ENCODE measurements at regions not wholly inside any gene's neighbourhood (a gene's known extent, or its start where the extent isn't known, plus 50 kb on each side); places are given as distances from the start of the nearest gene placed in this dataset.

DNA sequence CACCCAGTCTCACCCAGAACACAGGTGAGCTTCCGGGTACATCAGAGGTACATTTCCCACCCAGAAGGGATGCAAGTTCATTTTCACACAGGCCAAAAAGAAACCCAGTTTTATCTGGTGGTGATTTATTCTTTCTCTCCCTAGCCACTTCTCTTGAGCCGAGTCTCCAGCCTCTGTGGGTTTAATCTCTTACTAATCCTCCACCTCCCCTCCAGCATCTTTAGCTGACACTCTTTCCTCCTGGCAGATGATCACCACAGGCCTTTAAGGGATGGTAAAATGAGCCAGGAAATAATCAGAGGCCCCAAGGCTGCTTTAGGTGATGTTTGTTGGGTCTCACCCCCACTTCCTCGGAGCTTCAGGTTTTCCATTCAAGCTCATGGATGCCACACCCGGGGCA lies 145.7 kb upstream of the DLX2 start:
- TF ChIP-seq, protein P1, sequence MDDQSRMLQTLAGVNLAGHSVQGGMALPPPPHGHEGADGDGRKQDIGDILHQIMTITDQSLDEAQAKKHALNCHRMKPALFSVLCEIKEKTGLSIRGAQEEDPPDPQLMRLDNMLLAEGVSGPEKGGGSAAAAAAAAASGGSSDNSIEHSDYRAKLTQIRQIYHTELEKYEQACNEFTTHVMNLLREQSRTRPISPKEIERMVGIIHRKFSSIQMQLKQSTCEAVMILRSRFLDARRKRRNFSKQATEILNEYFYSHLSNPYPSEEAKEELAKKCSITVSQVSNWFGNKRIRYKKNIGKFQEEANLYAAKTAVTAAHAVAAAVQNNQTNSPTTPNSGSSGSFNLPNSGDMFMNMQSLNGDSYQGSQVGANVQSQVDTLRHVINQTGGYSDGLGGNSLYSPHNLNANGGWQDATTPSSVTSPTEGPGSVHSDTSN (IDR thresholded peaks at IDR 0.05): no peak
- TF ChIP-seq CHD2 (IDR thresholded peaks at IDR 0.05; ENCODE audit: low read length, partially characterized antibody): no peak
- TF ChIP-seq, protein P2, sequence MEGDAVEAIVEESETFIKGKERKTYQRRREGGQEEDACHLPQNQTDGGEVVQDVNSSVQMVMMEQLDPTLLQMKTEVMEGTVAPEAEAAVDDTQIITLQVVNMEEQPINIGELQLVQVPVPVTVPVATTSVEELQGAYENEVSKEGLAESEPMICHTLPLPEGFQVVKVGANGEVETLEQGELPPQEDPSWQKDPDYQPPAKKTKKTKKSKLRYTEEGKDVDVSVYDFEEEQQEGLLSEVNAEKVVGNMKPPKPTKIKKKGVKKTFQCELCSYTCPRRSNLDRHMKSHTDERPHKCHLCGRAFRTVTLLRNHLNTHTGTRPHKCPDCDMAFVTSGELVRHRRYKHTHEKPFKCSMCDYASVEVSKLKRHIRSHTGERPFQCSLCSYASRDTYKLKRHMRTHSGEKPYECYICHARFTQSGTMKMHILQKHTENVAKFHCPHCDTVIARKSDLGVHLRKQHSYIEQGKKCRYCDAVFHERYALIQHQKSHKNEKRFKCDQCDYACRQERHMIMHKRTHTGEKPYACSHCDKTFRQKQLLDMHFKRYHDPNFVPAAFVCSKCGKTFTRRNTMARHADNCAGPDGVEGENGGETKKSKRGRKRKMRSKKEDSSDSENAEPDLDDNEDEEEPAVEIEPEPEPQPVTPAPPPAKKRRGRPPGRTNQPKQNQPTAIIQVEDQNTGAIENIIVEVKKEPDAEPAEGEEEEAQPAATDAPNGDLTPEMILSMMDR (IDR thresholded peaks at IDR 0.05): no peak
- TF ChIP-seq RAD21 (IDR thresholded peaks at IDR 0.05; ENCODE audit: low read length): no peak
- no peak for TF ChIP-seq EP300 (IDR thresholded peaks at IDR 0.05; ENCODE audit: borderline replicate concordance in 1 of 2, low read depth in 1 of 2, low read length in 1 of 2)
- TF ChIP-seq, protein P3, sequence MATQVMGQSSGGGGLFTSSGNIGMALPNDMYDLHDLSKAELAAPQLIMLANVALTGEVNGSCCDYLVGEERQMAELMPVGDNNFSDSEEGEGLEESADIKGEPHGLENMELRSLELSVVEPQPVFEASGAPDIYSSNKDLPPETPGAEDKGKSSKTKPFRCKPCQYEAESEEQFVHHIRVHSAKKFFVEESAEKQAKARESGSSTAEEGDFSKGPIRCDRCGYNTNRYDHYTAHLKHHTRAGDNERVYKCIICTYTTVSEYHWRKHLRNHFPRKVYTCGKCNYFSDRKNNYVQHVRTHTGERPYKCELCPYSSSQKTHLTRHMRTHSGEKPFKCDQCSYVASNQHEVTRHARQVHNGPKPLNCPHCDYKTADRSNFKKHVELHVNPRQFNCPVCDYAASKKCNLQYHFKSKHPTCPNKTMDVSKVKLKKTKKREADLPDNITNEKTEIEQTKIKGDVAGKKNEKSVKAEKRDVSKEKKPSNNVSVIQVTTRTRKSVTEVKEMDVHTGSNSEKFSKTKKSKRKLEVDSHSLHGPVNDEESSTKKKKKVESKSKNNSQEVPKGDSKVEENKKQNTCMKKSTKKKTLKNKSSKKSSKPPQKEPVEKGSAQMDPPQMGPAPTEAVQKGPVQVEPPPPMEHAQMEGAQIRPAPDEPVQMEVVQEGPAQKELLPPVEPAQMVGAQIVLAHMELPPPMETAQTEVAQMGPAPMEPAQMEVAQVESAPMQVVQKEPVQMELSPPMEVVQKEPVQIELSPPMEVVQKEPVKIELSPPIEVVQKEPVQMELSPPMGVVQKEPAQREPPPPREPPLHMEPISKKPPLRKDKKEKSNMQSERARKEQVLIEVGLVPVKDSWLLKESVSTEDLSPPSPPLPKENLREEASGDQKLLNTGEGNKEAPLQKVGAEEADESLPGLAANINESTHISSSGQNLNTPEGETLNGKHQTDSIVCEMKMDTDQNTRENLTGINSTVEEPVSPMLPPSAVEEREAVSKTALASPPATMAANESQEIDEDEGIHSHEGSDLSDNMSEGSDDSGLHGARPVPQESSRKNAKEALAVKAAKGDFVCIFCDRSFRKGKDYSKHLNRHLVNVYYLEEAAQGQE (IDR thresholded peaks at IDR 0.05; ENCODE audit: low read depth, low read length): no peak
- TF ChIP-seq, protein P4, sequence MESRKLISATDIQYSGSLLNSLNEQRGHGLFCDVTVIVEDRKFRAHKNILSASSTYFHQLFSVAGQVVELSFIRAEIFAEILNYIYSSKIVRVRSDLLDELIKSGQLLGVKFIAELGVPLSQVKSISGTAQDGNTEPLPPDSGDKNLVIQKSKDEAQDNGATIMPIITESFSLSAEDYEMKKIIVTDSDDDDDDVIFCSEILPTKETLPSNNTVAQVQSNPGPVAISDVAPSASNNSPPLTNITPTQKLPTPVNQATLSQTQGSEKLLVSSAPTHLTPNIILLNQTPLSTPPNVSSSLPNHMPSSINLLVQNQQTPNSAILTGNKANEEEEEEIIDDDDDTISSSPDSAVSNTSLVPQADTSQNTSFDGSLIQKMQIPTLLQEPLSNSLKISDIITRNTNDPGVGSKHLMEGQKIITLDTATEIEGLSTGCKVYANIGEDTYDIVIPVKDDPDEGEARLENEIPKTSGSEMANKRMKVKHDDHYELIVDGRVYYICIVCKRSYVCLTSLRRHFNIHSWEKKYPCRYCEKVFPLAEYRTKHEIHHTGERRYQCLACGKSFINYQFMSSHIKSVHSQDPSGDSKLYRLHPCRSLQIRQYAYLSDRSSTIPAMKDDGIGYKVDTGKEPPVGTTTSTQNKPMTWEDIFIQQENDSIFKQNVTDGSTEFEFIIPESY (IDR thresholded peaks at IDR 0.05; ENCODE audit: borderline replicate concordance, low read depth): no peak
- no peak for TF ChIP-seq MEF2A (IDR thresholded peaks at IDR 0.05; ENCODE audit: borderline replicate concordance, low read depth)
- TF ChIP-seq EZH2phosphoT487 (IDR thresholded peaks at IDR 0.05; ENCODE audit: borderline replicate concordance, low read depth): no peak
- TF ChIP-seq ELF1 (IDR thresholded peaks at IDR 0.05): no peak
- no peak for TF ChIP-seq TAF1 (IDR thresholded peaks at IDR 0.05; ENCODE audit: borderline replicate concordance, low read depth, low read length)
- TF ChIP-seq FOXJ3 (CRISPR knock-in tag; IDR thresholded peaks at IDR 0.05): no peak
- no peak for TF ChIP-seq FOXM1 (IDR thresholded peaks at IDR 0.05; ENCODE audit: low read depth)
